ENCODE measurements at regions not wholly inside any gene's neighbourhood (a gene's known extent, or its start where the extent isn't known, plus 50 kb on each side); places are given as distances from the start of the nearest gene placed in this dataset.

DNA sequence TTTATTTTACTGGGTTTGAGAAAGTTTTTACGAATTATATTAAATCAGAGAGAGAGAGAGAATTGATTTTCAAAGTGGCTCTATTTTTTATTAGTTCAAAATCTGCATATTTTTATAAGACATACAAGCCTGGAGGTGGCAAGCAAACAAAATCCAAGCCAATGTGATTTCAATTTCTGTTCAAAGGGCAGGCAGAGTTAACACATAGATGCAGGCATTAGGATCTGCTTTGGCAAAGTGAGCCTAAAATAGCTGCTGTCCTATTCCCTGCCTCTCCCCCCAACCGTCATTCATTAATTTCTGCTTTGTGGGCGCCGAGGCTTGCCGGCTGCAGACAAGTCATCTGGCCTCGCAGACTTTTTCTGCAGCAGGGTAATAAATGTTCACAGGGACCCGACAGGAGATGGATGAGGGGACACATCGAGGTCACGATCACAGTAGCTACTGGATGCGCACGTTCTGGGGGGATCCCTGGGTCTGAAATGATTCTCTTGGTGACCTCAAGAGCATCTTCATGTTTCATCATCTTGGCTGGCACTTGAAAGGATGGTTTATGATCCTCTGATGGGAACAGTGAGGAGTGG is 123.9 kb upstream of the SLC6A11 start:
- TF ChIP-seq, protein P1, sequence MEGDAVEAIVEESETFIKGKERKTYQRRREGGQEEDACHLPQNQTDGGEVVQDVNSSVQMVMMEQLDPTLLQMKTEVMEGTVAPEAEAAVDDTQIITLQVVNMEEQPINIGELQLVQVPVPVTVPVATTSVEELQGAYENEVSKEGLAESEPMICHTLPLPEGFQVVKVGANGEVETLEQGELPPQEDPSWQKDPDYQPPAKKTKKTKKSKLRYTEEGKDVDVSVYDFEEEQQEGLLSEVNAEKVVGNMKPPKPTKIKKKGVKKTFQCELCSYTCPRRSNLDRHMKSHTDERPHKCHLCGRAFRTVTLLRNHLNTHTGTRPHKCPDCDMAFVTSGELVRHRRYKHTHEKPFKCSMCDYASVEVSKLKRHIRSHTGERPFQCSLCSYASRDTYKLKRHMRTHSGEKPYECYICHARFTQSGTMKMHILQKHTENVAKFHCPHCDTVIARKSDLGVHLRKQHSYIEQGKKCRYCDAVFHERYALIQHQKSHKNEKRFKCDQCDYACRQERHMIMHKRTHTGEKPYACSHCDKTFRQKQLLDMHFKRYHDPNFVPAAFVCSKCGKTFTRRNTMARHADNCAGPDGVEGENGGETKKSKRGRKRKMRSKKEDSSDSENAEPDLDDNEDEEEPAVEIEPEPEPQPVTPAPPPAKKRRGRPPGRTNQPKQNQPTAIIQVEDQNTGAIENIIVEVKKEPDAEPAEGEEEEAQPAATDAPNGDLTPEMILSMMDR (IDR thresholded peaks at IDR 0.05): no peak
- TF ChIP-seq POLR2A (IDR thresholded peaks at IDR 0.05): no peak

Data from Peyer's patch (tissue), 4 donors.